ENCODE measurements at regions not wholly inside any gene's neighbourhood (a gene's known extent, or its start where the extent isn't known, plus 50 kb on each side); places are given as distances from the start of the nearest gene placed in this dataset.

DNA sequence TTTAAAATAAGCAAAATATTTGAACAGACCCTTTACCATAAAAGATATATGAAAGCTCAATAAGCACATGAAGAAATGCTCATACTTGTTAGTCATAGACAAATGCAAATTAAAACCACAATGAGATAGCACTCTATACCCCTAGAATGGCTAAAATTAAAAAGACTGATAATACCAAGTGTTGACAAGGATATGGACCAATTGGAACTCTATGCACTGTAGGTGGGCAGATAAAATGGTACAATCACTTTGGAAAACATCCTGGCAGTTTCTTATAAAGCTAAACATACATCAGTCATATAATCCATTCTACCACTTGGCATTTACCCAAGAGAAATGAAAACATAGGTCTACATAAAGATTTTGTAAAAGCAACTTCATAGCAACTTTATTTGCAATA is 293.0 kb upstream of the TLE3 start:
- Histone ChIP-seq H3K9me3 (ENCODE audit: control insufficient read depth in 2 of 2, insufficient read depth in 1 of 2, low read depth in 1 of 2, low read length in 1 of 2) (no peaks in the 10 kb centered on the region), H3K4me3 (ENCODE audit: low read depth in 1 of 2, low read length in 2 of 2) (no peak overlapping the region), H3K4me1 (ENCODE audit: control insufficient read depth in 2 of 2, insufficient read depth in 2 of 2, low read length in 1 of 2) (no peaks in the 10 kb centered on the region), H3K36me3 (ENCODE audit: control insufficient read depth in 2 of 2, insufficient read depth in 2 of 2, low read length in 1 of 2) (no peaks in the 10 kb centered on the region), H3K27me3 (ENCODE audit: control insufficient read depth in 1 of 2, insufficient read depth in 2 of 2, low read length in 2 of 2) (no peaks in the 10 kb centered on the region), H3K27ac (ENCODE audit: low read depth in 2 of 2, low read length in 1 of 2) (no peak overlapping the region)

DNA sequence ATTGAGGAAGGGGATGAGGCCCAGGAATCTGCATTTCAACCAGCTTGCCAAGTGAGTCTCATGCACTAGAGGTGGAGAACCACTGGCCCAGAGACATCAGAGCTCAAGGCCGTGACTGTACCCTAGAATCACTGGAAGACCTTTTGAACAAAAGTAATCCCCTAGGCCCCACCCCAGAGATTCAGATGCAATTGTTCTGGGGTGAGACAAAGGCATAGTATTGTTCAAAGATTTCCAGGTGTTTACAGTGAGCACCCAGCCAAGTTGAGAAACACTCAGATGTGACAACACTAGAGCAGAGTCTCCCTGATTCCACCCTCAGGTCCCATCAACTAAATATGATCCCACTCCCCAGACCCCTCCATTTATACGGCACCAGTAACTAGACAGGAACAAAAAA is 290.3 kb upstream of the TLE3 start:
- no peaks in the 10 kb centered on the region for H3K9me3 ChIP-seq (ENCODE audit: control insufficient read depth in 2 of 2, insufficient read depth in 1 of 2, low read depth in 1 of 2, low read length in 1 of 2)
- H3K4me1 ChIP-seq (ENCODE audit: control insufficient read depth in 2 of 2, insufficient read depth in 2 of 2, low read length in 1 of 2), result no peaks in the 10 kb centered on the region
- H3K4me3 ChIP-seq (ENCODE audit: low read depth in 1 of 2, low read length in 2 of 2), result no peak overlapping the region
- 75 to 81% methylated on average over 2 of the region's 2 CpGs for WGBS, 2 donors
- no peak overlapping the region for H3K27ac ChIP-seq (ENCODE audit: low read depth in 2 of 2, low read length in 1 of 2)
- H3K27me3 ChIP-seq (ENCODE audit: control insufficient read depth in 1 of 2, insufficient read depth in 2 of 2, low read length in 2 of 2), result no peaks in the 10 kb centered on the region
- no peaks in the 10 kb centered on the region for H3K36me3 ChIP-seq (ENCODE audit: control insufficient read depth in 2 of 2, insufficient read depth in 2 of 2, low read length in 1 of 2)

DNA sequence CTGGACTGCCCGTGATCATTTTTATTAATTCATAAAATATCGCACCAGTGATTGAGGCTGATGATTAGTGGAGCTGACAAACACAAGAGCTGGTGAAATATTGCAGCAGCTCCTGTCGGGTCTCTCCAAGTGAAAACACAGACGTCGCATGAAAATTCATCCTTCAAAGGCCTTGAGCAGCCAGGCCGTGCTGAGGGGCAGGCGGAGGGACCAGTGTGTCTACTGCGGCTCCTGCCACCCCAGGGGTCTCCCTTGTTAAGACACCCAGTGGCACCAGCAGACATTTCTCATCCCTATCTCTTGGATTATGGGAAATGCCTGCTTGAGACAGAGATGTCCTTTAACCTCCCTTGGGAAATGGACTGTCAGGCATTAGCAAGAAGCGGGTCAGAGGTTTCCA is 289.4 kb upstream of the TLE3 start:
- no peak overlapping the region for H3K27ac ChIP-seq (ENCODE audit: low read depth in 2 of 2, low read length in 1 of 2)
- WGBS, 2 donors, result 95 to 96% methylated on average over 9 of the region's 9 CpGs

DNA sequence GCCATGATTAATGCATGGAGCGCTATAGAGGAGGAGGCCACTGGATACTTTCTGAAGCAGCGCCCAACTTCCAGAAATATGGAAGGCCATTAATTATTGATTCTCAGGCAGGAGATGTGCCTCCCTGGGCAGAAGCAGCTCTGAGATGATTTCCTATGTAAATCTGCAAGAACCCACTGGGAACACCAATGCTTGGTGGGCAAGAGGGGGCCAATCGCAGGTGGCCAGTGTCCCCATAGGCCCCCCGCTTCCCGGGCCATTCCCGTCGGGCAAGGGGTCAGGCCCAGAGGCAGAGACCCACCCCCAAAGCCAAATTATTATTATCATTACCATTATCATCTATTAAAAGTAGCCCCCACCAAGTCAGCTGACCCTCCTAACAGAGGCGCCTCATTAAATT is 288.0 kb upstream of the TLE3 start:
- Histone ChIP-seq H3K9me3 (ENCODE audit: control insufficient read depth in 2 of 2, insufficient read depth in 1 of 2, low read depth in 1 of 2, low read length in 1 of 2) (peaks cover 0 to 5% of the 10 kb centered on the region in 2 donors), H3K4me1 (ENCODE audit: control insufficient read depth in 2 of 2, insufficient read depth in 2 of 2, low read length in 1 of 2) (no peaks in the 10 kb centered on the region), H3K4me3 (ENCODE audit: low read depth in 1 of 2, low read length in 2 of 2) (no peak overlapping the region), H3K27me3 (ENCODE audit: control insufficient read depth in 1 of 2, insufficient read depth in 2 of 2, low read length in 2 of 2) (no peaks in the 10 kb centered on the region), H3K27ac (ENCODE audit: low read depth in 2 of 2, low read length in 1 of 2) (no peak overlapping the region), H3K36me3 (ENCODE audit: control insufficient read depth in 2 of 2, insufficient read depth in 2 of 2, low read length in 1 of 2) (no peaks in the 10 kb centered on the region)
- WGBS, 2 donors, result 96 to 98% methylated on average over 8 of the region's 8 CpGs

More for the DNA sequence above, 289.4 kb upstream of the TLE3 start:
- Histone ChIP-seq H3K9me3 (ENCODE audit: control insufficient read depth in 2 of 2, insufficient read depth in 1 of 2, low read depth in 1 of 2, low read length in 1 of 2) (peaks cover 0 to 2% of the 10 kb centered on the region in 2 donors), H3K27me3 (ENCODE audit: control insufficient read depth in 1 of 2, insufficient read depth in 2 of 2, low read length in 2 of 2) (no peaks in the 10 kb centered on the region), H3K4me3 (ENCODE audit: low read depth in 1 of 2, low read length in 2 of 2) (no peak overlapping the region), H3K4me1 (ENCODE audit: control insufficient read depth in 2 of 2, insufficient read depth in 2 of 2, low read length in 1 of 2) (no peaks in the 10 kb centered on the region), H3K36me3 (ENCODE audit: control insufficient read depth in 2 of 2, insufficient read depth in 2 of 2, low read length in 1 of 2) (no peaks in the 10 kb centered on the region)

DNA sequence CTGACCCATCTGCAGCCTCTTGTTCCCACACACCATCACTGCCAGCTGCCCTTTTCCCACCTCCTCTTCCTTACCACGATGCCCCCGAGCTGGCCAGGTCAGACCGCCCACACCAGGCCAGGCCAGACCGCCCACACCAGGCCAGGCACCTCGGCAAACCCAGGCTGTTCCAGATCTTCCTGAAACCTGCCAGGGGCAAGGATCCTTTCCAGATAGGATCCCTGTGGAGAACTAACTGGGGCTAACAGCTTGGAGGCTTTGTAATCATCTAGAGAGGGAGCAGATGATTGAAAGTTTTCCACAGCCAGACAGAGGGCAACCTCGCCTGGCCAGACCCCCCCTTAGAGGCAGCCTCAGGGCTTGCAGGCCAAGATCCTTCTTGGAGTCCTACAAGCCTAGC is 287.3 kb upstream of the TLE3 start:
- H3K27ac ChIP-seq (ENCODE audit: low read depth in 2 of 2, low read length in 1 of 2), result no peak overlapping the region
- no peaks in the 10 kb centered on the region for H3K27me3 ChIP-seq (ENCODE audit: control insufficient read depth in 1 of 2, insufficient read depth in 2 of 2, low read length in 2 of 2)
- H3K4me1 ChIP-seq (ENCODE audit: control insufficient read depth in 2 of 2, insufficient read depth in 2 of 2, low read length in 1 of 2), result no peaks in the 10 kb centered on the region
- no peak overlapping the region for H3K4me3 ChIP-seq (ENCODE audit: low read depth in 1 of 2, low read length in 2 of 2)
- H3K36me3 ChIP-seq (ENCODE audit: control insufficient read depth in 2 of 2, insufficient read depth in 2 of 2, low read length in 1 of 2), result no peaks in the 10 kb centered on the region
- H3K9me3 ChIP-seq (ENCODE audit: control insufficient read depth in 2 of 2, insufficient read depth in 1 of 2, low read depth in 1 of 2, low read length in 1 of 2), result peaks cover 0 to 5% of the 10 kb centered on the region in 2 donors
- 58 to 65% methylated on average over 6 of the region's 6 CpGs for WGBS, 2 donors

DNA sequence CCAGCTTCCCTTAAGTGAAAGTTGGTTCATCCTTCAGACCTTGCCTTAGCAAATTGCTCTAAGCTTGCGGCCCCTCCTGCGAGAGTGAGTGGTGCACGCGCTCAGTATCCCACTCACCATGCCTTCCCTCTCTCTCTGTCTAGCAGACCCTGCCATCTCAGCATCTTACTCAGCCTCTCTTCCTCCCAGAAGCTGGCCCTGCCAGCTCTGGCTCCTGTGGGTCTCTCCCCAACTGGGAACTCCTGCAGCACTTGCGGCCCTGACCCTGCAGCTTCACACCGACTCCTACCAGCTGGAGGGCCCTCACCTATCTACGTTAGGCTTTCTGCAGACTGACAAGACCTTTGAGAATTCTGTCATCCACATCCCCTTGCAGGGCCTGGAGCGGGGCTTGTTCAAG is 286.1 kb upstream of the TLE3 start:
- H3K4me1 ChIP-seq (ENCODE audit: control insufficient read depth in 2 of 2, insufficient read depth in 2 of 2, low read length in 1 of 2), result no peaks in the 10 kb centered on the region
- no peaks in the 10 kb centered on the region for H3K36me3 ChIP-seq (ENCODE audit: control insufficient read depth in 2 of 2, insufficient read depth in 2 of 2, low read length in 1 of 2)
- no peak overlapping the region for H3K27ac ChIP-seq (ENCODE audit: low read depth in 2 of 2, low read length in 1 of 2)
- no peak overlapping the region for H3K4me3 ChIP-seq (ENCODE audit: low read depth in 1 of 2, low read length in 2 of 2)
- H3K27me3 ChIP-seq (ENCODE audit: control insufficient read depth in 1 of 2, insufficient read depth in 2 of 2, low read length in 2 of 2), result no peaks in the 10 kb centered on the region
- 87 to 96% methylated on average over 8 of the region's 8 CpGs for WGBS, 2 donors
- peaks cover 0 to 5% of the 10 kb centered on the region in 2 donors for H3K9me3 ChIP-seq (ENCODE audit: control insufficient read depth in 2 of 2, insufficient read depth in 1 of 2, low read depth in 1 of 2, low read length in 1 of 2)

DNA sequence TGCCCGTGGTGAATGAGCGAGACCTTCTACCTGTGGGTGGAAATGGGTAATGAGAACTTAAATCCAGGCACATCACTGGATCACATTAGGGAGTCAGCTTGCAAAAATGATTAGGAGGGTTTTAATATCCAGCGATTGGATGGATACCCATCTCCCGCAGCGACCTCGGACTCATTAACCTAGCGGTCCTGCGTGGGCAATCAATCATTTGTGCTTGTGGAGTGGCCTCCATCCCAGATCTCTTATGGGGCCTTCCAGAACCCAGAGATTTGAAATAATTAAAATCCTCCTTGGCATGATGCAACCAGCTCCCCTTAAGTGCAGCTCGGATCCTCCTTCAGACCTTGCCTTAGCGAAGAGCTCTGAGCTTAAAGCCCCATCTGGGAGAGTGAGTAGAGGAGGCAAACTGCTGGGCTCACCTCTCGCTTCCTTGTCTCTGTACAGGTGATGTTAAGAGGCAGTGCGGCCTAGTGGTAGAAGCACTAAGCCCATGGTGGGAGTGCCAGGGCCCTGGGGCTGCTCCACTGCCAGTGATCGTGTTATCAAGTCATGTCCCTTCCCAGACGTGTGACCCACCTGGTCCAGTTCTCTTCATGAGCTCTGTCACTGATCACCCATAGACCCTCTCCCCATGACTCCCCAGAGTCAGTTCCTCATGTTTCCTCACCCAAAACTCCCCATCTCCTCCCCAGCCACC is 285.2 kb upstream of the TLE3 start:
- Histone ChIP-seq H3K4me1 (ENCODE audit: control insufficient read depth in 2 of 2, insufficient read depth in 2 of 2, low read length in 1 of 2) (peaks cover 0 to 3% of the 10 kb centered on the region in 2 donors), H3K9me3 (ENCODE audit: control insufficient read depth in 2 of 2, insufficient read depth in 1 of 2, low read depth in 1 of 2, low read length in 1 of 2) (peaks cover 0 to 5% of the 10 kb centered on the region in 2 donors), H3K36me3 (ENCODE audit: control insufficient read depth in 2 of 2, insufficient read depth in 2 of 2, low read length in 1 of 2) (no peaks in the 10 kb centered on the region), H3K27me3 (ENCODE audit: control insufficient read depth in 1 of 2, insufficient read depth in 2 of 2, low read length in 2 of 2) (no peaks in the 10 kb centered on the region), H3K27ac (ENCODE audit: low read depth in 2 of 2, low read length in 1 of 2) (no peak overlapping the region), H3K4me3 (ENCODE audit: low read depth in 1 of 2, low read length in 2 of 2) (no peak overlapping the region)
- WGBS, 2 donors, result 94 to 96% methylated on average over 14 of the region's 14 CpGs

DNA sequence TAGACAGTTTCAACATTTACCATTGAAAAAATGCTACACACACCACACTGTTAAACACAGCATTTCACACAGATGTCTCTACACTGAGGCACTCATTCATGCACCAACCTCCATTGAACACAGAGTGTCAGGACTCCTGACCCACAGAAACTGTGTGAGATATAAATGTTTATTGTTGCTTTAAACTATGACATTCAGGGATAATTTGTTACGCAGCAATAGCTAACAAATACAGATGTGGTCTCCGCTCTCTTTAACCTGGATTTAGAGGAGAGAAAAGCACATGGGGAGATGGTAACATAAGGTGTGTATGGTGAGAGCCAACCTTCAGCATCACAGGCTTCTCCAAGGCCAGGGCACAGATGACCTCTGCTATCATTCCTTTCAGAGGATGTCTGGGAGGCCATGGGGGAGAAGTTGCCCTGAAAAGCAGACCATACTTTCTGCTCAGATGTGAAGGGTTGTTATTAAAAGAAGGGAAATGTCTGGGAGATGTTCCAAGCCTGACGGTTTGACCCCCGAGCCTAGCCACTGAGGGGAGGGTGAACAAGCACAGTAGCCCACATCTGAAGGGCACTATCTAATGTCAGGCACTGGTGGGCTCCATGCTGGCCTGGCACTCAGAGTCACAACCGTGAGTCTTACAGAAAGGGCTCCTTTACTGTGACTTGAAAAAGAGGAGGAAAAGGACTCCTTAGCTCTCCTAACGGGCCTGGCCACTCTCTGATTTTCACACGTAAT is 284.5 kb upstream of the TLE3 start:
- WGBS, 2 donors, result 83 to 93% methylated on average over 7 of the region's 7 CpGs
- no peak overlapping the region for H3K4me3 ChIP-seq (ENCODE audit: low read depth in 1 of 2, low read length in 2 of 2)
- H3K36me3 ChIP-seq (ENCODE audit: control insufficient read depth in 2 of 2, insufficient read depth in 2 of 2, low read length in 1 of 2), result no peaks in the 10 kb centered on the region
- H3K4me1 ChIP-seq (ENCODE audit: control insufficient read depth in 2 of 2, insufficient read depth in 2 of 2, low read length in 1 of 2), result peaks cover 0 to 5% of the 10 kb centered on the region in 2 donors
- H3K9me3 ChIP-seq (ENCODE audit: control insufficient read depth in 2 of 2, insufficient read depth in 1 of 2, low read depth in 1 of 2, low read length in 1 of 2), result peaks cover 0 to 5% of the 10 kb centered on the region in 2 donors
- no peaks in the 10 kb centered on the region for H3K27me3 ChIP-seq (ENCODE audit: control insufficient read depth in 1 of 2, insufficient read depth in 2 of 2, low read length in 2 of 2)
- H3K27ac ChIP-seq (ENCODE audit: low read depth in 2 of 2, low read length in 1 of 2), result no peak overlapping the region

DNA sequence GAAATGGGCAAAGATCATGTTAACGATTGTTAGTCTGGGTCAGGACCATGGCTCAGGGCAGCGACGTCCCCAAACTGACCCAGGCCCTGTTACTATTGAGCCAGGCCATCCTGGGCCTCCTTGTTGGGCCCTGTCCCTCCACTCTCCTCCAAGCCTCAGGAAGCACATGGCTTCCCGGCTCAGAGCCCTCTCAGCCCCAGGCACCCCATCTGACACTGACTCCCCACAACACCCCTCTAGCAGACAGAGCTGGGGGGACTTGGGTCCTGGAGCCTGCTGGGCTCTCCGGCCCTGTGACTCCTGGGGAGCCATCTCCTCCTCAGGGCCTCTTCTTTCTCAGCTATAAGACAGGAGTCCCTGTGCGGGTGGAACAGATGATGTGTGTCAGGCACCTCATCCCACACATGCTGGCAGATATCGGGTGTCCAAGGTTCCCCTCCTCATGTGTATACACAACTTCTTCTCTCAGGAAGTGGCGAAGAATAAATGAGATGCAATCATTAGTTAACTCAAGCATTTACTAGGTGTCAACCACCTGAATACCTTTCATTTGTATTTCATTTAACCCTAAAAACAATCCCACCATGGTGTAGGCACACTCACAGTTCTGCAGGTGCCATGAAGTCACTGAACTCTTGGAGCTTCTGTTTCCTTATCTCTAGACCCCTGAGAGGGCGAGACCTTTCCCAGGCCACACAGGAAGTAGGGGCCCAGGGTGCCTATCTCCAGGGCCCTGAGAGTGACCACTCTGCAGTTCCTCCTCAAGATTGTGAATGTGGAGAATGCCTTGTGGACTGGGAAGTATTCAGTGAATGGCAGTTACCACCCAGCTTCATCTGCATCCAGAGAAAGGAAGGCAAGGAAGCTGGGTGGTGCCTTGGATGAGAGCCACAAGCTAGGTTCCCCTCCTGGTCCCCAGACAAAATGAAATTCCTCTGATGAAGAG is 282.5 kb upstream of the TLE3 start:
- Histone ChIP-seq H3K27ac (ENCODE audit: low read depth in 2 of 2, low read length in 1 of 2) (no peak overlapping the region), H3K27me3 (ENCODE audit: control insufficient read depth in 1 of 2, insufficient read depth in 2 of 2, low read length in 2 of 2) (no peaks in the 10 kb centered on the region), H3K9me3 (ENCODE audit: control insufficient read depth in 2 of 2, insufficient read depth in 1 of 2, low read depth in 1 of 2, low read length in 1 of 2) (peaks cover 0 to 5% of the 10 kb centered on the region in 2 donors), H3K36me3 (ENCODE audit: control insufficient read depth in 2 of 2, insufficient read depth in 2 of 2, low read length in 1 of 2) (no peaks in the 10 kb centered on the region), H3K4me1 (ENCODE audit: control insufficient read depth in 2 of 2, insufficient read depth in 2 of 2, low read length in 1 of 2) (peaks cover 3 to 8% of the 10 kb centered on the region in 2 donors), H3K4me3 (ENCODE audit: low read depth in 1 of 2, low read length in 2 of 2) (no peak overlapping the region)
- 93 to 95% methylated on average over 7 to 9 of the region's 9 CpGs for WGBS, 2 donors

Measured in esophagus (tissue), 2 donors.